Tibial nerve (tissue), 4 donors: ENCODE measurements at regions not wholly inside any gene's neighbourhood (a gene's known extent, or its start where the extent isn't known, plus 50 kb on each side); places are given as distances from the start of the nearest gene placed in this dataset.

Experiments
- CTCF ChIP-seq, 5 experiments: fragments of 200-600 bp in 3 of 5; fragments of 450-650 bp in 2 of 5; sonication (generic) in 3 of 5; IDR thresholded peaks; one replicate each; pipeline ENCODE4 v1.5.1; 2016 to 2019; ENCODE audit warnings: antibody characterized with exemption in 5 of 5, mild to moderate bottlenecking in 3 of 5, moderate library complexity in 2 of 5
- EP300 ChIP-seq, 2 donors: sonication (generic); formaldehyde crosslinking; IDR thresholded peaks; one replicate each; pipeline ENCODE4 v1.6.1; 2017; ENCODE audit warnings: antibody characterized with exemption in 2 of 2, mild to moderate bottlenecking in 1 of 2
- POLR2A ChIP-seq, 2 donors: fragments of 450-650 bp; IDR thresholded peaks; one replicate each; pipeline ENCODE4 v1.6.1; 2017; ENCODE audit warnings: antibody characterized with exemption in 2 of 2, mild to moderate bottlenecking in 2 of 2, moderate library complexity in 2 of 2

GRCh38 chr2:118593257-118593656 is 254.2 kb downstream of the EN1 start:
- TF ChIP-seq CTCF (IDR thresholded peaks at IDR 0.05): no peak
- TF ChIP-seq POLR2A (IDR thresholded peaks at IDR 0.05): no peak
- TF ChIP-seq EP300 (IDR thresholded peaks at IDR 0.05): no peak
